ENCODE measurements at regions not wholly inside any gene's neighbourhood (a gene's known extent, or its start where the extent isn't known, plus 50 kb on each side); places are given as distances from the start of the nearest gene placed in this dataset.

DNA sequence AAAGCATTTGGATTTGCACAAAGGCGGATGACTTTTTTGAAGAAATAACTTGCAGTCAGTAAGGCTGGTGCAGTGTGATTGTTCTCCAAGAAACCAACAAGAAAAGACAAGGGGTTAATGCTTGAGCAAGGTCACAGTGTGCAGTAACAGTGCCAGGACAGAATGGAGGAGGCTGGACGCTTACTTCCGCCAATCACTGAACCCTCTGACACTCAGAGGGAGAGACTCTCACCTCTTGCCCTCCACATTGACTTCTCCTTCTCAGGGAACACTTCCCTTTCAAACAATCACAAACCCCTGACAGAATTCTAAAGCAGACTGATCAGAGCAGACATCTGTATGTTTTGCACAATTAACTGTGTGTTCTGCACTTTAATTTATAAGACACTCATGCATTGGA, 228.4 kb downstream of the BLID start:
- TF ChIP-seq POLR2AphosphoS5 (IDR thresholded peaks at IDR 0.05) (no peak), EP300 (IDR thresholded peaks at IDR 0.05) (no peak), POLR2A (IDR thresholded peaks at IDR 0.05) (no peak)
- TF ChIP-seq, protein P1, sequence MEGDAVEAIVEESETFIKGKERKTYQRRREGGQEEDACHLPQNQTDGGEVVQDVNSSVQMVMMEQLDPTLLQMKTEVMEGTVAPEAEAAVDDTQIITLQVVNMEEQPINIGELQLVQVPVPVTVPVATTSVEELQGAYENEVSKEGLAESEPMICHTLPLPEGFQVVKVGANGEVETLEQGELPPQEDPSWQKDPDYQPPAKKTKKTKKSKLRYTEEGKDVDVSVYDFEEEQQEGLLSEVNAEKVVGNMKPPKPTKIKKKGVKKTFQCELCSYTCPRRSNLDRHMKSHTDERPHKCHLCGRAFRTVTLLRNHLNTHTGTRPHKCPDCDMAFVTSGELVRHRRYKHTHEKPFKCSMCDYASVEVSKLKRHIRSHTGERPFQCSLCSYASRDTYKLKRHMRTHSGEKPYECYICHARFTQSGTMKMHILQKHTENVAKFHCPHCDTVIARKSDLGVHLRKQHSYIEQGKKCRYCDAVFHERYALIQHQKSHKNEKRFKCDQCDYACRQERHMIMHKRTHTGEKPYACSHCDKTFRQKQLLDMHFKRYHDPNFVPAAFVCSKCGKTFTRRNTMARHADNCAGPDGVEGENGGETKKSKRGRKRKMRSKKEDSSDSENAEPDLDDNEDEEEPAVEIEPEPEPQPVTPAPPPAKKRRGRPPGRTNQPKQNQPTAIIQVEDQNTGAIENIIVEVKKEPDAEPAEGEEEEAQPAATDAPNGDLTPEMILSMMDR (IDR thresholded peaks at IDR 0.05) = no peak

DNA sequence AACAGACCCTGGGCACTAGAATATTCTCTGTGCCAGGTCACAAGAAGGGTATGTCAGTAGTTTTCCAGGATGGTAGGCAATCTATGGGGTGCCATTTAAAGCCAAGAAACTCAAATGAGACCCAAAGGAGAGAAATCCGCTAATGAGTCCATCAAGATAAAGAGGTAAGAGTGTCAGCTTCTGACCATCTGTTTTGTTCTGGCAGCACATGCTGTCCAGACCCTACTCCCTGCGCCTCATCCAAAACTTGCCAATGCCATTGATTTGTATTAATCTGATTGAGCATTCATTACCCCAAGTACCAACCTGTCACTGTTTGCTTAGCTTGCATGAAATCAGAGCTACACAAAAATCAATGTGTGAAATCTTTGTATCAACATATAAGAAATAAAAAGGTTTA, 229.0 kb downstream of the BLID start:
- WGBS, 5 donors = 91 to 96% (median 95%) methylated on average over 2 of the region's 2 CpGs
- Histone ChIP-seq H3K9me3 (no peaks in the 10 kb centered on the region), H3K27me3 (no peaks in the 10 kb centered on the region)

More for the DNA sequence above, 228.4 kb downstream of the BLID start:
- no peaks in the 10 kb centered on the region for H3K36me3 ChIP-seq
- peaks cover 0 to 23% (median 7%) of the 10 kb centered on the region in 4 donors for H3K4me1 ChIP-seq
- H3K27ac ChIP-seq = no peak overlapping the region
- intact Hi-C loops (cut with DNase I; ENCODE audit: low total_unique reads) = no loop called here
- DNase-seq = peak in 1 of 2 donors; percentile 20
- no peak overlapping the region for H3K4me3 ChIP-seq
- 56 to 65% (median 63%) methylated on average over 3 of the region's 3 CpGs for WGBS, 5 donors
- H3K27me3 ChIP-seq = no peaks in the 10 kb centered on the region
- no peaks in the 10 kb centered on the region for H3K9me3 ChIP-seq

DNA sequence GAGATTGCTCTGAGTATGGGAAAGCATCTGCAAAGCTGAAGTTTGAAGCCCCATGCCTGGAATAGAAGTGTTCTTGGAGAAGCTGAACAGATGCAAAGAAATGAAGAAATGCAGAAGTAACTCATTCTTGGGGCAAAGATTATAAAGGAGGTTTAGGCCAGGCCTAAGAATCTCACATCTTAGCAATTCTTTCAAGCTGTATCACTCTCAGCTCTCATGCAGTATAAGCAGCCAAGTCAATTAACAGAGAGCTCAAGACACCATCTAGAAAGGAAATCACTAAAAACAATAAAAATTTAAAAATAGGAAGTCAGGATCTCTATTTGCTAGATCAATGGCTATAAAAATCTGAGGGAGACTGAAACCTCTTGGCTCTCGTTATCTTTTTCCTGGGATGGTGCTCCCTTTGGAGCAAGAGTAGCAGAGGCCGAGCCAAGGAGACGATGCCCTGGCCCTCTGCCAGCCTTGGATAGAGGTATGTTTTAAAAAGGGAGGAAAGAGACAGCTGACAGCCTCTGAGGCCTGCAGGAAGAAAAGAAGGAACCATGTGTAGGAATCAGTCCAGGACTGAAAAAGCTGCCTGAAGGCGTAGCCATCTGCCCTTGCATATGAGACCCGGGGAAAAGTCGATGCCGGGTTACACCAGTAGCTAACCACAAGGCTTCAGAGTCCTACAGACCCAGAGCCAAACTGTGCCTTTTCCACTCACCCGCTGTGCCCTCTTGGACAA, 229.8 kb downstream of the BLID start:
- H3K36me3 ChIP-seq = no peaks in the 10 kb centered on the region
- no peak overlapping the region for H3K27ac ChIP-seq
- peak in 1 of 2 donors; percentile 42 for DNase-seq
- H3K4me3 ChIP-seq = no peak overlapping the region
- intact Hi-C loops (cut with DNase I; ENCODE audit: low total_unique reads) = no loop called here
- no peaks in the 10 kb centered on the region for H3K9me3 ChIP-seq
- TF ChIP-seq EP300 (IDR thresholded peaks at IDR 0.05) = no peak
- no peak for TF ChIP-seq POLR2A (IDR thresholded peaks at IDR 0.05)
- TF ChIP-seq, protein P1 (IDR thresholded peaks at IDR 0.05) = no peak
- TF ChIP-seq POLR2AphosphoS5 (IDR thresholded peaks at IDR 0.05) = no peak
- H3K4me1 ChIP-seq = peaks cover 0 to 14% (median 7%) of the 10 kb centered on the region in 4 donors
- H3K27me3 ChIP-seq = no peaks in the 10 kb centered on the region
- WGBS, 5 donors = 48 to 66% (median 62%) methylated on average over 8 of the region's 8 CpGs

More for the DNA sequence above, 229.0 kb downstream of the BLID start:
- TF ChIP-seq POLR2A (IDR thresholded peaks at IDR 0.05) = no peak
- no peak for TF ChIP-seq EP300 (IDR thresholded peaks at IDR 0.05)
- H3K36me3 ChIP-seq = no peaks in the 10 kb centered on the region
- H3K4me1 ChIP-seq = peaks cover 0 to 22% (median 7%) of the 10 kb centered on the region in 4 donors
- H3K4me3 ChIP-seq = no peak overlapping the region
- intact Hi-C loops (cut with DNase I; ENCODE audit: low total_unique reads) = no loop called here
- no peak for DNase-seq
- H3K27ac ChIP-seq = no peak overlapping the region

DNA sequence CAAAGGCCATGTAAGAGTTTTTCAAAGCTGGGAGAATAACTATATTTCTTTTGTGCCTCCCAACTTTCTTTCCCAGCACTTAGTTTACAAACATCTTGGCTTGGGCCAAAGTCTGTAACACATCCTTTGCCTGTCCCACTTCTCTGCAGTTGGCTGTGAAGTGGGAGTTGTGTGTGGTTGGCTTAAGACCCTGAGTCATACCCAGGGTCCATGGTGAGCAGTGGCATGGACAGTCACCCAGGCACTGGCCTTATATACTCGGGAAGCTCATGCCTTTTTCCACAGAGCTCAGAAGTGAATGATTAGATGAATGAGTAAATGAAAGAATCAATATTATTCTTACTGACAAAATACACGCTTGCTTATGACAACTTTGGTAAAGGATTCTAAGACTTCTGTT, 231.4 kb downstream of the BLID start:
- Histone ChIP-seq H3K27me3 (no peaks in the 10 kb centered on the region), H3K4me1 (peaks cover 0 to 3% (median 0%) of the 10 kb centered on the region in 4 donors)
- intact Hi-C loops (cut with DNase I; ENCODE audit: low total_unique reads) = no loop called here

More for the DNA sequence above, 231.4 kb downstream of the BLID start:
- TF ChIP-seq EP300 (IDR thresholded peaks at IDR 0.05) = no peak
- TF ChIP-seq, protein P1 (IDR thresholded peaks at IDR 0.05) = no peak
- TF ChIP-seq POLR2AphosphoS5 (IDR thresholded peaks at IDR 0.05) = no peak
- TF ChIP-seq POLR2A (IDR thresholded peaks at IDR 0.05) = no peak
- H3K9me3 ChIP-seq = no peaks in the 10 kb centered on the region
- H3K27ac ChIP-seq = no peak overlapping the region
- H3K36me3 ChIP-seq = no peaks in the 10 kb centered on the region
- DNase-seq = no peak
- WGBS, 5 donors = 74 to 88% (median 83%) methylated on average over 2 of the region's 2 CpGs
- H3K4me3 ChIP-seq = no peak overlapping the region
